HS-27A (cell line): ENCODE measurements at regions not wholly inside any gene's neighbourhood (a gene's known extent, or its start where the extent isn't known, plus 50 kb on each side); places are given as distances from the start of the nearest gene placed in this dataset.
"Not testable (repeated sequence)": the region's sequence is repeated elsewhere in the genome, so short reads cannot be mapped to it uniquely, and the experiment has no call there.

Experiments used
- DNase-seq: peaks from one replicate; pipeline ENCODE4 v3.0.0-alpha.2; 2012; ENCODE audit warnings: low read depth, missing footprints

GRCh38 chr2:95686056-95686825 lies 94.4 kb downstream of the TRIM43 start:
- not testable (repeated sequence) for DNase-seq

DNA sequence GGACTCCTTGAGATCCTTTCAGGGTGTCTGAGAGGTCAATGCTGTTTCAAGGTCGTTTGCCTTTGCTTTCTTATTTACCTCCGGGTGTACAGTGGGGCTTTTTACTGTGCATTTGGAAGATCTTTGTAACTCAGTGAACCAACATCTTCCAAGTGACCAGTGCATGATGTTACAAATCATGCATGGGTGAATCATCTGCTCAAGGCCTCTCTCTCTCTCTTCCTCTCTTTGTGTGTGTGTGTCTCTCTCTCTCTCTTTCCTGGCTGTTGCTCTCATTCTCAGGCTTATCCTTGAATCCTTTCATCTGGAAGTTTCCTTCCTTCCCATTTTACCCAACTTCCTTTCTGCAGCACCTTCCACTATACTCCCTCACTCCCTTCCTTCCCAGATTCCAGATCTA lies 96.1 kb downstream of the TRIM43 start:
- not testable (repeated sequence) for DNase-seq

GRCh38 chr2:95691210-95691609 lies 99.4 kb downstream of the TRIM43 start:
- DNase-seq: not testable (repeated sequence)

DNA sequence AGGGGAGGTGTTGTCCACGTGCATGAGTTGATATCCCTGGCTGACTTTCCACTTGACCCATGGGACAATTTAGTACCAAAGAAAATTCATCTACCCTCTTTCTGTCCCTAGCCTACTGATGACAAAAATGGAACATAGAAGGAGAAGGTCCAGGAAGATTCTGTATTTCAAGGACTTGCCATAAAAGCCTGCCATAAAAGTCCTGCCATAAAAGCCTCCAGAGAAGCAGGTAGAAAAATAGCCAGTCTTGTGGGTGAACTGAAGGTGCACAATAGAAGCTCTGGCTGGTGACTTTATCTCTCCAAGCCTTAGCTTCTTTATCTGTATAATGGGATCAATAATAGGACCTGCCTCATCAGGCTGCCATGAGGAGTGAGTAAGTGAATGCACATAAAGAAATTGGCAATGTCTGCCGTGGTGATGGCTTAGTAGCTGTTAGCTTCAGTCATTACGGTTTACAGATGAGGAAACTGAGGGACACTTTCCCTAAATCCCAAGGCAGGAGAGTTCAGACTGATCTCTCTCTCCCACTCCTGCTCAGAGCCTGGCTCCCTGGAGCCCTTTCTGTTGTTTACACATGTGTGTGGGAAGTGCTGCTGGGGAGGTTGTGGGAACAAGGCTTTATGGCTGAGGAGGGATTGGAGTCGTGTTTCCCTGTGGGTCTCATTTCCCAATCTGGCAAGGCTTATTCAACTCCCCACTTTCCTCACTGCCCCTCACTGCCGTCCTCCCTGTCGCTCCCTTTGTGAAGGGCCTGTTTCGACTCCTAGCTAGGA lies 101.5 kb downstream of the TRIM43 start:
- DNase-seq: not testable (repeated sequence)

DNA sequence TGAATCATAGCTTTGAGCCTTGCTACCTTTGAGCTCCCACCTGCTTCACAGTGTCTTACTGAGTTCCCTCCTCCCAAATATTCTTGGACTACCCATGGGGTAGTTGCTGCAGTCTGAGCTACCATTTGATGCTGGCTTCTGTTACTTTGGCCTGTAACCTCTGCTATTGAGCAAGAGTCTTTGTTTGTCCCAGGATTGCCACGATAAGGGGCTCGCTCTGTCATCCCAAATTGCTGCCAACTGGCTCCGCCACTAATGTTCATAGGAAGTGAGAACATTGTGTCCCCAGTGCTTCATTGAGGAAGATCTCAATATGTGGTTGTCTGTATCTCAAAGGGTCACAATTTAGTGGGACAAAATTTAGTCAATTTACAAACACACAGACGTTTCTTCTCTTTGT lies 103.8 kb downstream of the TRIM43 start:
- no peak for DNase-seq

DNA sequence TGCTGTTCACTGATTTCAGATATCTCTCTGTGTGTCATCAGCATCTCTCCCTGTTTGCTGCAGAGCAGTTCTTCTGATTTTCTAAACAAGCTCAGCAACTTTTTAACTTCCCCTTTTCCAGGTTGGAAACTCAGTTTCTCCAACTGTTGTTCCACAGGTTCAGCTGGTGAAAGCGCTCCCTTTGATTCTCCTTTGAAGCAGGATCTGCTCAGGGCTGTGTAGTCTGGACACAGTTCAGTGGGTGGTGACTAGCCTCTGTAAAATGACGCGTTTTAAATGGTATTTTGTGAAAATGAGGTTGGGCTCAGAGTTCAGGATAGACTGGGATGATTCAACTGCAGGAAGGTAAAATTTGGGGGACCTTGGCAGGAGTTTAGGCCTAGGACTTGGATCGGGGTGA lies 106.3 kb downstream of the TRIM43 start:
- no peak for DNase-seq

DNA sequence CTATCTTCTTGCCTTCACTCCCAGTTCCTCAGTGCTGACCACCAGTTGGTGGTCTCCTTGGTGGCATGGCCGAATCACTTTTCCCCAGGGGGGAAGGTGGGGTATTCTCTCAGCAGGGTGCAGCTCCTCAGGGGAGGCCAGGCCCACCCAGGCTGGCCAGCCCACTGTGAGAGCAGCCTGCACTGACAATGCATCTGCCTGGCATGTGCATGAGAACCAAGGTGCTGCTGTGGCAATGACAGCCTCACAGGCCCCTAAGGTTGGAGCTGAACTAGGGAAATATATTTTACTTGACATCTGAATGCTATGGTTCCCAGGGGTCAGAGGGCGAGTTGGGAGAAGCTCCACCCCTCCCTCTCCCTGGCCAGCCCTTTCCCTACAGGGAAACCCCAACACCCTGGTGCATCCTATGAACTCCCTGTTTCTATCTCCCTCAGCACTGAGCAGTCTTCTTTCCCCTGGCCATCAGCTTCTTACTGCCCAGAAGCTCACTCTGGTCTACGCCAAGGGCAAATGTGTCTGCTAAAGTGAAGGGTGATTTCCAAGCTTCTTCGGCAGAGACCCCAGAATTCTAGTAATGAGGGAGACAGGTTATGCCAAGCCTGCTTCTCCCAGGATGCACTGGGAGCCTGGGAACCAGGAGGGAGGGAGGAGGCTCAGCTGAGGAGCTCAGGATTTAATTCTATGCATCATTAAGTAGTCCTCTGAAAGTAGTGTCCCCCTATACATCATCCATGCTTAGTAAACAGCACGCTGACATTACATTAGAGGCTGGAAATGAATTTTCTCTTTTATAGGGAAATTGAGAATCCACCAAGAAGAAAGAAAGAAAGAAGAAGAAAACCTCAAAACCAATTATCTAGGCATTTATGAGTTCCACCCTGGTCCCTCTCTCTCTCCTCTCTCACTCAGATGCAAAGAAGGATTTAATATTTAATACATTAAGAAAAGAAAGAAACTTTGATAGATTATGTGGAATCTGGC lies 107.7 kb downstream of the TRIM43 start:
- DNase-seq: not testable (repeated sequence)

DNA sequence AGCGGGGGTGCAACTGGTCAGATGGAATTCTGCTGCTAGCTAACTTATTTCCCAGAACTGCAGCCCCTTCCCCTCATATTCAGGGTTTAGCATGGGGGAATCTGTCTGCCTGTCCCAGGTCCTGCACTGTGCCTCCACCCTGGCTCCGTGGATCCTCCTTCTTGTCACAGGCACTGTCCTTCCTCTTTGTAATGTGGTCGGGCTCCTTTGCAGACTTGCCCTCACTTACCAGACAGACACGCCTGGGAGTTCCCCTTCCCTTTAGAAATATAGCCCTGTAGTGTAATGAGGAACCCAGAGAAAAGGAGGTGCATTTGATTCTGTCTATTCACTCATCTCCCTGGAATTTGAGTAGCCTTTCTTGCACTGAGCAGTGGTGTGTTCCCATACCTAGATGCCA lies 108.7 kb downstream of the TRIM43 start:
- DNase-seq: no peak

DNA sequence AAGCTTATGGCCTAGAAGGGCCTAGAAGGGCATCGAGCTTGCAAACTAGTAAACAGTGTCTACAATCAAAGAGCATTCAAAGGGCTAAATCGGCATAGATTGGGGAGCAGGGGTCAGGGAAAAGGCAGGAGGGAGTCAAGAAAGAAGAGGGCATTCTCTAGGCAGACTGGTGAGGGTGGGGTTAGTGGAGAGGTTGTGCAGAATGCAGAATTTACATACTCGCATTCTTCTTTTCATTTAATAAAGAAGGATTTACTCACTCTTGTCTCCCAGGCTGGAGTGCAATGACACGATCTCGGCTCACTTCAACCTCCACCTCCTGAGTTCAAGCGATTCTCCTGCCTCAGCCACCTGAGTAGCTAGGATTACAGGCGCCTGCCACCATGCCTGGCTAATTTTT lies 110.7 kb downstream of the TRIM43 start:
- no peak for DNase-seq

- not testable (repeated sequence) for DNase-seq
Observed at GRCh38 chr2:95707161-95707560, 115.4 kb downstream of the TRIM43 start.

DNA sequence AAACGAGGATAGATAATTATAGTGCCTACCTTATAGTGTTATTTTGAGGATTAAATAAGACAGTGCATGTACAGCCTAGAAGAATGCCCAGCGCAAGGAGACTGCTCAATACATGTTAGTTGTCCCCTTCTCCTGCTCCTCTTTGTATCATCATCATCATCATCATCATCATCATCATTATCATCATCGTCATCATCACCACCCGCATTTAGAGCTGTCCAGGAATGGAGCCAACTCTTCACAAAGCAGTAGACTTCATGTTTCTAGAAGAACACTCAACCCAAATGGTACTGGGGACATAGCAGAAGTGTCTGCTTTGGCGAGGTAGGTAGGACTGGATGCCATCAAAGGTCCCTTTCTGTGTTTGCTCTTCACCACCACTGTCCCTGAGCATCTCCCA lies 116.0 kb downstream of the TRIM43 start:
- no peak for DNase-seq

GRCh38 chr2:95709831-95710230 lies 118.0 kb downstream of the TRIM43 start:
- DNase-seq: no peak

GRCh38 chr2:95713470-95714177 lies 121.8 kb downstream of the TRIM43 start:
- DNase-seq: not testable (repeated sequence)

DNA sequence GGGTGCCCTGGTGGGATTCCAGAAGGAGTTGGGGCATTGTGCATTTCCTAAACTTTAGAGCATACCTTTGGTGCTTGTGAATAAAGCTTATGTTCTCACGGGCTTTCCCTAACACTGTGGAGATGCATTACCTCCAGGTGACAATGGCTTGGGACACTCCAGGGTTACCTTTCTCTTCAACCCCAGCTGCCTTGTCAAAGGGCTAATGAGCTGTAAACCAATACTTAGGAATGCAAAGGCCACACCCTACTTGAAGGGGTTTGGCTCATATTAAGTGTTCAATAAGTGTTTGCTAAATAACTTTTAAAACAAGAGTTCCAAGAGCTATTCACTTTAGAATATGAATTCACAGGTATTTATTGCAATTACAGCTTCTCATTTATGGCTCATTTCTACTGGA lies 122.6 kb downstream of the TRIM43 start:
- DNase-seq: not testable (repeated sequence)

DNA sequence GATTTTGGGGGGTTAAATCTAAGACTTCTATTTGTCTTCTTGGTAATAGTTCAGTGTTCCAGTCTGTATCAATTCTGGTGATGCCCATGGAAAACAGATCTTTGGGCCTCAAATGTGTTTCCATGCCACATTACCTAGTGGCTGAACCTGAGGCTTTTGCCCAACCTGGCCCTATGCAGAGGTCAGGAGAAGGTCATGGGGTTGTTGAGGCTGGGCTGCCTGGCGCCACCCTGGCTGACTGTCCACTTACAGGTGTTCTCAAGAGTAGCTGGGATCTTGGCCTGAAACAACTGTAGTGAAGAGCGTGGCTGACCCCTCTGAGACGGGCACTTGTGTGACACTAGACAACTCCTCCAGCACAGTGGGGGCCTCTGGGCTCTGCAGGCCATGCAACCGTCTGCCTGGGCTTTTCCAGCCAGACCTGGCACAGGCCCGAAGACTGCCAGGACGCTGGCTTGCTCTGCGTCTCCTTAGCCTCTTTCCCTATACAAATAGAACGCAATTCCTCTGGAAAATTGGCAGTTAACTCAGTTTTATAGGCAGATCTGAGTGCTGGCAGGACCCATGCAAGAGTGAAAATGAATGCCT lies 127.8 kb downstream of the TRIM43 start:
- no peak for DNase-seq

- no peak for DNase-seq
Observed at GRCh38 chr2:95721726-95722125, 129.9 kb downstream of the TRIM43 start.

GRCh38 chr2:95722131-95722697 lies 130.4 kb downstream of the TRIM43 start:
- no peak for DNase-seq

DNA sequence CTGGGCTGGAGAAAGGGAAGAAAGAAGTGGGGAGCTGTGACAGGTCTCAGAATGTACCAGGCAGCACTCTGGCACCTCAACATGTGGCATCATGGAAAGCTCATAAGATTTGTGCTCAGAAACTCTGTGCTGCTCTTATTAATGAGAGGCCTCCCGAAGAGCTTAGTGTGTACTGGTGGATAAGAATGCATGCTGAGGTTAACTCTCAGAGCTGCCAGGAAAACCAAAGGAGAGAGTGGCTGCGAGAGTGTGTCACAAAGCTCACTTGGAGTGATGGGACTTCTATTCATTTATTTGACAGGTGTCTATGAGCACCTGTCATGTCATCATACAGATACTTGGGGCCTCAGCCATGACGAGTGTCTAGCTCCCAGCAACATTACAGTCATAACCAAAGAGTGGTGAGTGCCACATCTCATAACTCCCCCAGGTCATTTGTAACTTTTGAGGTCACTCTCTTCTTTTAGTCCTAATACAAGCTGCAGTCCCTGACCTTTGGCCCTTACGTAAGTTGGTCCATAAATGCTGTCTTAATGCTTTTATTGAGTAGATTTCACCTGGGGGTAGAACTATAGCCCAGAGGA lies 131.9 kb downstream of the TRIM43 start:
- DNase-seq: not testable (repeated sequence)

- DNase-seq: not testable (repeated sequence)
Observed at GRCh38 chr2:95725191-95725590, 133.4 kb downstream of the TRIM43 start.

DNA sequence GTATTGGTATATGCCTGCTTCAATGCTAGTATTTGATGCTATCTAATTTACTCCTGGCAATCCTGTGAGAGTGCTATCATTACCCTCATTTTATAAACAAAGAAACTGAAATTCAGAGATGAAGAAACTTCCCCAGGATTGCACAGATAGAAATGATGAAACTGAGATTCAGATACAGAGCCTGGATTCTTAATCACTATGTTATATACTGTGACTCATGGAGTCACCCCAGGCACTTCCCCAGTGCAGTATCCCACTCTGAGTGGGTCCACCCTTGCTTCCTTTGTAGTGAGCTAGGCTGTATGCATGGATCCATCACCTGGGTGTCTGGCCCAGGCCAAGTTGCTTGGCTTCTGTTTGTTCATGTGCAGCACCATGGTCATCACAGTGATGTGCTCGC lies 133.9 kb downstream of the TRIM43 start:
- not testable (repeated sequence) for DNase-seq
